NCI-H146 treated with DMSO at 0.1 percent for 48 hours (cell line): ENCODE measurements at regions not wholly inside any gene's neighbourhood (a gene's known extent, or its start where the extent isn't known, plus 50 kb on each side); places are given as distances from the start of the nearest gene placed in this dataset.
"Not testable (repeated sequence)": the region's sequence is repeated elsewhere in the genome, so short reads cannot be mapped to it uniquely, and the experiment has no call there.

Source experiments
- DNase-seq: peaks from one replicate; lab custom pipeline; 2025; ENCODE audit not compliant: unreplicated experiment; lab: John Stamatoyannopoulos, UW

DNA sequence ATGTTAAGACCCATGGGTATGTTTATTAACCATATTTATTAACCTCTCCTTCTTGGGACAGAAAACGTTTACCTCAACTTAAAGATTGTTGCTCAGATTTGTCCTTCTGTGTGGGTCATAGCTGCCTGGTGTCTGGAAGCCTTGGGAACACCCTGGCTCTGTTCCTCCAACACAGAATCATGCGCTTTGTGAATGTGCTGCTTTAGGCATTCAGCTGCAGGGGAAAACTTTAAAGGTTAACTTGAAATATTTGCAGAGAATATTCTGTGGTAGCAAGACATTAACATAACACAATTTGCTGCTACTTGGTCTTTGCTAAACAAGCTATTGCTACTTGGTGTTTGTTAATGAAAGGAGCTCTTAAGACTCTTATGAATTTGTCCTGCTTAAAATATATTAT is 50.5 kb upstream of the THOC3 start:
- DNase-seq, result not testable (repeated sequence)

GRCh38 chr5:176020852-176021251 is 52.7 kb upstream of the THOC3 start:
- DNase-seq, result not testable (repeated sequence)

- DNase-seq, result not testable (repeated sequence)
These were observed 55.4 kb upstream of the THOC3 start for GRCh38 chr5:176023535-176023934.

DNA sequence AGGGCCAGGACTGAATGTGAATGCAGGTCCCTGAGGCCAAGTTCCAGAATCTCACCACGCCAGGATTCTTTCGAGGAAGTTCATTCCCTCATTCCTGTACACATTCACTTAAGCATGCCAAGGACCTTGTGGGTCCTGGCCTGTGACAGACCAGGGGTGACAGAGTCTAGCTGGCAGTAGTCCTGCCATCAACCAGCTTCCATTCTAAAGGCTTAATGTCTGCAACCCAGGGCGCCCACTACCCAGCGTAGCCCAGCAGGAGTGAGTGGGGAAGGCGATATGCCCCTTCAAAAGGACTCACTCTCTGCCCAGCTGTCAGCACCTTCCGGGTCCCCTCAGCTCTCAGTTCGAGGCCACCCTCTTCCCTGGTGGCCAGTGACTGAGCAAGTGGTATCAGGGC is 61.3 kb upstream of the THOC3 start:
- DNase-seq, result not testable (repeated sequence)

DNA sequence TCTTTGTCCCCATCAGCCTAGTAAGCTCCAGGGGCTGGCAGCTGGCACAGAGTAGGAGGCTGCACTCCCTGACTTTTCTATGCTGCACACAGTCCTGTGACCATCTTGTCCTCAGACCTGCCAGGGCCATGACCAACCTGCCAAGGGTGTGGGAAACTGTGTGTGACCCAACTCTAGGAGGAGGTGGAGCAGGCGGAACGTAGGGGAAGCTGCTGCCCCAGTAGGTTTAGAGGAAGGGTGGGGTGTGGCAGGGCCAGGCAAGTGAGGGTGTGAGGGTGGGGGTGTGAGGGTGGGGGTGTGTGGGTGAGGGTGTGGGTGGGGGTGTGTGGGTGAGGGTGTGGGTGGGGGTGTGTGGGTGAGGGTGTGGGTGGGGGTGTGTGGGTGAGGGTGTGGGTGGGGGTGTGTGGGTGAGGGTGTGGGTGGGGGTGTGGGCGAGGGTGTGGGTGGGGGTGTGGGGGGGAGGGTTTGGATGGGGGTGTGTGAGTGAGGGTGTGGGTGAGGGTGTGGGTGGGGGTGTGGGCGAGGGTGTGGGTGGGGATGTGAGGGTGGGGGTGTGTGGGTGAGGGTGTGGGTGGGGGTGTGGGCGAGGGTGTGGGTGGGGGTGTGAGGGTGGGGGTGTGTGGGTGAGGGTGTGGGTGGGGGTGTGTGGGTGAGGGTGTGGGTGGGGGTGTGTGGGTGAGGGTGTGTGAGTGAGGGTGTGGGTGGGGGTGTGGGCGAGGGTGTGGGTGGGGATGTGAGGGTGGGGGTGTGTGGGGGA is 62.4 kb upstream of the THOC3 start:
- DNase-seq, result not testable (repeated sequence)

DNA sequence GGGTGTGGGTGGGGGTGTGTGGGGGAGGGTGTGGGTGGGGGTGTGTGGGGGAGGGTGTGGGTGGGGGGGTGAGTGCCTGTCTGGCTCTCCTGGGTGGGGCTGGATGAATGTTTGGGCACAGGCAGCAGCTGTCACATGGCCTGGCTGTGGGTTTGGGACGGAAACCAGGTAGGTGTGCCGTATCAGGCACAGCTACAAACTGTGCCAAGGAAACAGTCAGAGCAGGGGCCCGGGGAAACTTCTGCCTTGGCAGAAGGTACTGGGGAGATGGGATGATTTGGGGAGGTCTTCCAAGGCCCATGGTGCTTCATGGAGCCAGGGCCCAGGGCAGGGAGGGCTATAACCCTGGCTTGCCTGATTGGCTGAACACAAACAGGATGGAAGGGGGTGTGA is 63.0 kb upstream of the THOC3 start:
- not testable (repeated sequence) for DNase-seq

DNA sequence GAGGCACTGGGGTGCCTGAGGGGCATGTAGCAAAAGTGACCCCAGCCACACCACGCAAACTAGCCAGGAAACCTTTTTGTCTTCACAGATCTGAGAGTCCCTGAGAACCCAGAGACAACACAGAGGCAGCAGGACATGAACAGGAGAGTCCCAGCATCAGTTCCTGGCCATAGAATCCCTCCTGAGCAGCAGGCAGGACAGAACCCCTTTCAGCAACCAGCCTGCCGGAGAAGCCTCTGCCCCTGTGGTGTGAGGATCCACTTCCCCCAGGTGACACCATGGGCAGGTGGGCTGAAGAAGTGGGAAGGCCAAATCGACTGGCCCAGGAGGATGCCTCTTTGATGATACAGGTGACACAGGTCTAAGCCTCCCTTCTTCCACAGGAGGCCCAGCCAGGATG is 65.1 kb upstream of the THOC3 start:
- not testable (repeated sequence) for DNase-seq

DNA sequence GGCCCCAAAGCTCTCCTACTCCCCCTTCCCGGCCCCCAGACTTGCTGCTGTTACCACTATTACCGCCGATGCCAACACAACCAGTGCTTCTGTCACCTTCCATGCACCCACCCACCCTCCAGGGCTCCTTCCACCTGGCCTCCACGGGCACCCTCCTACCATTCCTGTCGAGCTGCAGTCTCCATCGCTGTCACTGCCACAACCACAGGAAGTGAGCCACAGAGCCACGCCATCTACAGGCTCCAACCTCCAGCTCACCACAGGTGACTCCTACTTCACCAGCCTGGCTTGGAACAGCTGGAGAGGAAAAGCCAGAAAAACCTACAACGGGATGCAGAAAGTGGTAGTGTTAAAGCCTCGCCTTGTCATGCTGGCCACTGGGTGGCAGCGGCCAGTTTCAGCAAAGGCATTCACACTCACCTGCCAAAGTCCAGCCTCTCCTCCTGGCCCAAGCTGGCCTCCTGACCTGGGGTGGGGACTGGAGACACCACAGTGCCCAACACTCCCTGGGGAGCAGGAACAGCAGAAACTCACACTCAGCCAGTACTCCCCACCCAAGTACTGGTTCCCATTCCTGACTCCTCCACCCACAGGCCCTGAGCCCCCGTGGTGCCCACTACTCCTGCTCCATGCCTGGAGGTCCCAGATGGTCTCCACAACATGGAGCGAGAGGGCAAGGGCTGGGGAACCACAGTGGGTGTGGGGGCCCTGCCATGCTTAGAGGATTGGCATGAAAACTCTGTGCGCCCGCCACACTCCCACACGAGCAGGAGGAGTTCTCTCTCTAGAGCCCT is 66.5 kb upstream of the THOC3 start:
- DNase-seq, result not testable (repeated sequence)

DNA sequence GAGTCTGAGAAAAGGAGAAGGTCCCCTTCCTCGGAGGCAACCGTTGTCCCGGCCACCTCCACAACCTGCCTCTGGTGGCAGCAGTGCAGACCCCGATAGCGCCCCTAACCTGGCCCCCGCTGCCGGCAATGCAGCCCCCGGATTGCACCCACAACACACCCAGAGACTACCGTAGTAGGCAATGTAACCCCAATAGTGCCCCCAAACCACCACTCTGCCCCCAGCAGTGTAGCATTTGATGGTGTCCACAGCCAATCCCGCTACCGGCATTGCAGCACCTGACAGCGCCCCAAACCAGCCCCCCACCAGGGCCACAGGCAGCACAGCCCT is 67.1 kb upstream of the THOC3 start:
- DNase-seq, result not testable (repeated sequence)

GRCh38 chr5:176035816-176036308 is 67.7 kb upstream of the THOC3 start:
- DNase-seq, result not testable (repeated sequence)

DNA sequence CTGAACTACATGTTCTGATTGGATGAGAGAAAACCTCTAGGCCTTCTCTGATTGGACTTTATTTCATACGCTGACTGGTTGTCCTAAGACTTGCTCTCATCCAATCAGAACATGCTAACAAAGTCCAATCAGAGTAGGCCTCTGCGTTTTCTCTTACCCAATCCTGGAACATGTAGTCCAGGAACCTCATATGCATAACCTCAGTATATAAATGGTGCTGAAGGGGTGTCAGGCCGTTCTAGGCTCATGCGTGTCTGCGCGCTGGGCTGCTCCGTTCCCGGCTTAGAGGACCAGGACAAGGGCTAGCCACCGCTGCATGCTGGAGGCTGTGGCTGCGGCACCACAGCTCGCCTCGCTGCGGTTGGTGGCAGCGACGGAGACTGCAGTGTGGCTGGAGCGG is 68.3 kb upstream of the THOC3 start:
- not testable (repeated sequence) for DNase-seq

- not testable (repeated sequence) for DNase-seq
These were observed 69.1 kb upstream of the THOC3 start for GRCh38 chr5:176037190-176037589.

DNA sequence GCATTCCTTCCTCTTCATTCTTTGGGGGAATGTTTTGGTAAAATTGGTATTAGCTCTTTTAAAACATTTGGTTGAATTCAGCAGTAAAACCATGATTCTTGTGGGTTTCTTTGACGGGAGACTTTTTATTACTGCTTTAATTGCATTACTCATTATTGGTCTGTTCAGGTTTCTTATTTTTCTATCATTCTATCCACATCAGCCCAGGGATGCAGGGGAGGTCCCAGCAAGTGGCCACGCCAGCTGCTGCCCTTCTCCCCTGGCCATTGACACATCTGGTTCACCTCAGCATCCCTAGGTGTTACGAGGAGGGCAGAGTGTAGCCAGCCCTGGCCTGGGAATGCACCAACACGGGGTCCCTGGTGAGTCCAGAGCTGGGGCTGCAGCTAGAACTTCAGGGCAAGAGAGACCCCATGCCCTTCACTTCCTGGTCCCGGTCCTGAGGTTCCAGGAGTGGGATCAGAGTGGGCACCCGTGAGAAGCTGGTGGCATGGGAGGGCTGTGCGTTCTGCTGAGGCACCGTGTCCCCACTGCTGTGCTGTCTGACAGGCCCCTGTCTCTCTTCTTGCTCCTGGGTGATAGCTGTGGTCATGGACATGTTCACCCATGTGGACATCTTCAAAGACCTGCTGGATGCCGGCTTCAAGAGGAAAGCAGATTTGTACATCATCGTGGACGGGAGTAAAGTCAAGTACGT is 72.1 kb upstream of the THOC3 start:
- not testable (repeated sequence) for DNase-seq

DNA sequence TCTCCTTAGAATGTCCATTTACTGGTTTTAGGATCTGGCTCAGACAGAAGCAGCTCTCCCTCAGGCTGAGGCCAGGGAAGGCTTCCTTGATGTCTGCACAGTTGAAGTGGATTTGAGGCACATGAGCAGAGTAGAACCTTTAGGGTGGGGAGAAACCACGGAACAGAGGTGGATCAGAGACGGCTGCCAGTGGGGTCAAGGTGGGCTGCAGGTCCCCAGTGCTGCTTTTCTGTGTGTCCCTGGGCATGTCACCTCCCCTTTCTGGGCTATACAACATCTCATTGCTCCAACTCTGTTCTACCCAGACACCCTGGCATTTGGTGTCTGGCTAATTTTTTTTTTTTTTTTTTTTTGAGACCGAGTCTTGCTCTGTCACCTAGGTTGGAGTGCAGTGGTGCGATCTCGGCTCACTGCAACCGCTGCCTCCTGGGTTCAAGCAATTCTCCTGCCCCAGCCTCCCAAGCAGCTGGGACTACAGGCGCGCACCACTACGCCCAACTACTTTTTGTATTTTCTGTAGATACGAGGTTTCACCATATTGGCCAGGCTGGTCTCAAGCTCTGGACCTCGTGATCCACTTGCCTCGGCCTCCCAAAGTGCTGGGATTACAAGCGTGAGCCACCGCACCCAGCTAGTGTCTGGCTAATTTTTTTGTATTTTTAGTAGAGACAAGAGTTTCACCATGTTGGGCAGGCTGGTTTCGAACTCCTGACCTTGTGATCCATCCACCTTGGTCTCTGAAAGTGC is 73.3 kb upstream of the THOC3 start:
- DNase-seq, result not testable (repeated sequence)

- DNase-seq, result not testable (repeated sequence)
These were observed 74.0 kb upstream of the THOC3 start for GRCh38 chr5:176042020-176042658.

GRCh38 chr5:176043252-176043829 is 75.2 kb upstream of the THOC3 start:
- not testable (repeated sequence) for DNase-seq

- not testable (repeated sequence) for DNase-seq
These were observed 75.9 kb upstream of the THOC3 start for GRCh38 chr5:176043986-176044385.

DNA sequence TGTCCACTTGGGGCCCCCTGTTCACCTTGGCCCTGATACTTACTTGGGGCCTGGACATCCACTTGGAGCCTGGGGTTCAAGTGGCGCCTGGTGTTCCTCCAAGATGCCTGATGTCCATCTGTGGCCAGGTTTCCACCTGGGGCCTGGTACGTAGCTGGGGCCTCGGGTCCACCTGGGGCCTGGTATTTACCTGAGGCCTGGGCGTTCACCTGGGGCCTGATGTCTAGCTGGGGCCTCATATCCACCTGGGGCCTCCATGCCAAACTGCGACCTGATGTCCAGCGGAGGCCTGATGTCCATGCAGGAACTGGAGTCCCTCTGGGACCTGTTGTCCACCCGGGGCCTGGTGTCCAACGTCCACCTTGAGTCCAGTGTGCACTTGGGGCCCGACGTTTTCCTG is 76.3 kb upstream of the THOC3 start:
- DNase-seq, result not testable (repeated sequence)

- not testable (repeated sequence) for DNase-seq
These were observed 77.3 kb upstream of the THOC3 start for GRCh38 chr5:176045442-176045841.

DNA sequence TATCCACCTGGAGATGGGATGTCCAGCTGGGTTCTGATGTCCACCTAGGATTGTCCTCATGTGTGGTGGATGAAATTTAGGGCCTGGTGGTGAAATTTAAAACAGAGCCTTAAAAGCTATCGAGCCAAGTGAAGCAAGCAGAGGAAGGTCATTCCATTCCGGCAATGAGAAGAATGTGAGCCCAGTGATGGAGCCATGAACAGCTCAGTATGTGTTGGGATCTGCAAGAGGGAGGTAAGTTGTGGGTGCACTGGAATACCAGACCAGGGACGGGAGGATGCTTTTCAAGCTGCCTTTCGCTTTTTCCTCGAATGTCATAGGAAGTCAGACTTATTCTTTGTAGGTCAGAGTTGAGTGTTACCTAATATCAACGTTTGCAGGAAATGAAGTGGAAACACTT is 80.6 kb upstream of the THOC3 start:
- DNase-seq, result not testable (repeated sequence)
